Sigmoid colon (tissue), 6 donors: ENCODE measurements at regions not wholly inside any gene's neighbourhood (a gene's known extent, or its start where the extent isn't known, plus 50 kb on each side); places are given as distances from the start of the nearest gene placed in this dataset.
"Not testable (repeated sequence)": the region's sequence is repeated elsewhere in the genome, so short reads cannot be mapped to it uniquely, and the experiment has no call there.

ENCODE experiments used
- DNase-seq: peaks from one replicate; pipeline ENCODE4 v3.0.0-alpha.2; 2019
- H3K27ac ChIP-seq, 4 donors: fragments of 200-600 bp; sonication (generic); one replicate each; pipeline ENCODE4 v1.5.1; 2016 to 2019; ENCODE audit warnings: mild to moderate bottlenecking in 1 of 4
- H3K27me3 ChIP-seq, 3 donors: fragments of 200-600 bp; sonication (generic); one replicate each; pipeline ENCODE4 v1.5.1; 2019; ENCODE audit warnings: mild to moderate bottlenecking in 1 of 3
- H3K36me3 ChIP-seq, 4 donors: fragments of 200-600 bp; sonication (generic); one replicate each; pipeline ENCODE4 v1.5.1; 2016 to 2019
- H3K4me1 ChIP-seq, 4 donors: fragments of 200-600 bp; sonication (generic); one replicate each; pipeline ENCODE4 v1.5.1; 2017 to 2019
- H3K4me3 ChIP-seq, 4 donors: fragments of 200-600 bp; sonication (generic); one replicate each; pipeline ENCODE4 v1.5.1; 2017 to 2019; ENCODE audit warnings: mild to moderate bottlenecking in 2 of 4, moderate library complexity in 1 of 4
- H3K9me3 ChIP-seq, 4 donors: fragments of 200-600 bp in 3 of 4; sonication (generic) in 3 of 4; one replicate each; pipeline versions ENCODE4 v1.5.1 to v1.6.1; 2013 to 2019
- EP300 ChIP-seq, 4 donors: sonication (generic); formaldehyde crosslinking; IDR thresholded peaks; one replicate each; pipeline ENCODE4 v1.6.1; 2017; ENCODE audit warnings: antibody characterized with exemption in 4 of 4
- POLR2A ChIP-seq, 2 donors: fragments of 450-650 bp; IDR thresholded peaks; one replicate each; pipeline ENCODE4 v1.6.1; 2016; ENCODE audit warnings: antibody characterized with exemption in 2 of 2, mild to moderate bottlenecking in 2 of 2, moderate library complexity in 2 of 2
- POLR2AphosphoS5 ChIP-seq, 4 donors: sonication (generic); formaldehyde crosslinking; IDR thresholded peaks; one replicate each; pipeline ENCODE4 v1.6.1; 2017; ENCODE audit warnings: antibody characterized with exemption in 4 of 4
- WGBS, 2 donors: extraction: QIAGEN DNeasy Blood & Tissue Kit; methylation state at CpG; one replicate each; pipeline ENCODE4 v1.1.7; 2013; 5-methylcytosine and 5-hydroxymethylcytosine counted together
- intact Hi-C: fragments of 100-400 bp; cut with DNase I; formaldehyde crosslinking; loops from one replicate; pipeline ENCODE4 v1.15.1; 2023
- TF ChIP-seq, protein P1 (sequence below), 4 experiments: fragments of 450-650 bp in 3 of 4; fragments of 200-600 bp in 1 of 4; IDR thresholded peaks; one replicate each; pipeline ENCODE4 v1.5.1; 2016 to 2019; ENCODE audit warnings: antibody characterized with exemption in 4 of 4, mild to moderate bottlenecking in 3 of 4, moderate library complexity in 2 of 4
- donor health status: healthy with polysubstance abuse.
- donor health status: healthy.

DNA sequence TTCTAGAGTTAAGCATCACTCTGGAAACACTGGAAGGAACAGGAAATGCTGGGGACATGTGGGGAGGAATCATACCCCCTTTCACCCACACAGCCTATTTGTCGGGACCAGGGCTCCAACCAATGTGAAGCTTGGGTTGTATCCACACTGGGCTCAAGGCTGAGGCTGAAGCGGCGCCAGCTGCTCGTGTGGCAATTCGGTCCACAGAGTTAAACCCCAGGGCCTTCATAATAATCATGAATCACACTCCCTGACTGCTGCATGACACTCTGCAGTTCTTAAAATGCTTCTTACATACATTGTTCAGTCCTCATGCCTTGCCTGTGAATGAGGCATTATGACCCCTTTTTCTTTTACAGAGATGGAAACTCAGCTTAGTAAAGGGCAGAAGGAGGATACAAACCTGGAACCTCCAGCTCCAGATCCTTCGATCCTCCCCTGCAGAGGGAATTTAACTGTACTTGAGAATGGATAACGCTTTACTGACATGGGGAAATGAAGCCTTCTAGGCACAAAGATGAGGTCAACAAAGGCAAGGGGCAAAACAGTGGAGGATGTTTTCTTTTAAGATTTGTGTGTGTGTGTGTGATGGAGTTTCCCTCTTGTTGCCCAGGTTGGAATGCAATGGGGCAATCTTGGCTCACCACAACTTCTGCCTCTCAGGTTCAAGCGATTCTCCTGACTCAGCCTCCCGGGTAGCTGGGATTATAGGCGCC, 72.7 kb downstream of the SOX9 start:
- no peaks in the 10 kb centered on the region for H3K27me3 ChIP-seq
- 88 to 91% methylated on average over 10 of the region's 10 CpGs for WGBS, 2 donors
- no peaks in the 10 kb centered on the region for H3K4me1 ChIP-seq
- TF ChIP-seq POLR2A (IDR thresholded peaks at IDR 0.05) (no peak), EP300 (IDR thresholded peaks at IDR 0.05) (no peak)
- H3K4me3 ChIP-seq, result no peak overlapping the region
- intact Hi-C loops, result loop anchor here (10.0 kb wide), 1 partner anchor 179 kb away; no protein-coding TSS in a partner anchor
- no peaks in the 10 kb centered on the region for H3K36me3 ChIP-seq
- H3K27ac ChIP-seq, result no peak overlapping the region
- H3K9me3 ChIP-seq, result no peaks in the 10 kb centered on the region
- no peak for DNase-seq

DNA sequence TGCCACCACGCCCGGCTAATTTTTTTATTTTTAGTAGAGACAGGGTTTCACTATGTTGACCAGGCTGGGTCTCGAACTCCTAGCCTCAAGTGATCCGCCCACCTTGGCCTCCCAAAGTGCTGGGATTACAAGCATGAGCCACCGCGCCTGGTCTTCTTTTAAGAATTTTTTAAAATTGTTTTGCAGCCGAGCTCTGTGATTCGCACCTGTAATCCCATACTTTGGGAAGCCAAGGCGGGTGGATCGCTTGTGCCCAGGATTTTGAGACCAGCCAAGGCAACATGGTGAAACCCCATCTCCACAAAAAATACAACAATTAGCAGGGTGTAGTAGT, 73.3 kb downstream of the SOX9 start:
- WGBS, 2 donors, result 95% methylated on average over 10 of the region's 10 CpGs
- intact Hi-C loops, result loop anchor here (10.0 kb wide), 1 partner anchor 179 kb away; no protein-coding TSS in a partner anchor
- not testable (repeated sequence) for H3K4me1 ChIP-seq, H3K27ac ChIP-seq, DNase-seq, H3K27me3 ChIP-seq, H3K36me3 ChIP-seq, H3K4me3 ChIP-seq, H3K9me3 ChIP-seq

DNA sequence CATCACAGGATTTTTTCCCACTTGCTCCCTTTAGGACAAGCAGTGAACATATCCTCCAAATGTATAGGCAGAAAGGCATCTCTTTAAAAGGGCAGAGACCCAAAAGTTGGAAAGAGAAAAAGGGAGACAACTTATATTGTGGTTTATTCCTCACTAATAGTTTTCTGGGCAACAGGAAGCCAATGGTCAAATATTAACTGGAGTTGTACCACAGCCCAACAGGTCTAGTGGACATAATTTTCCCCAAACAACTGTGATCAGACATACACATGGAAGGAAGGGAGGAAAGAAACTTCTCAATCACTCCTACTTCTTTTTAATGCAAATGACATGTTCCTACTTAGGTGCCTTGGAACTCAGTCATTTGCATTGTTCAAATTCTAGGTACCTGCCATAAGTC, 78.4 kb downstream of the SOX9 start:
- DNase-seq, result no peak
- peaks cover 0 to 10% (median 0%) of the 10 kb centered on the region in 3 donors for H3K27me3 ChIP-seq
- TF ChIP-seq POLR2AphosphoS5 (IDR thresholded peaks at IDR 0.05), result no peak
- TF ChIP-seq EP300 (IDR thresholded peaks at IDR 0.05), result no peak
- no peak for TF ChIP-seq POLR2A (IDR thresholded peaks at IDR 0.05)
- TF ChIP-seq, protein P1, sequence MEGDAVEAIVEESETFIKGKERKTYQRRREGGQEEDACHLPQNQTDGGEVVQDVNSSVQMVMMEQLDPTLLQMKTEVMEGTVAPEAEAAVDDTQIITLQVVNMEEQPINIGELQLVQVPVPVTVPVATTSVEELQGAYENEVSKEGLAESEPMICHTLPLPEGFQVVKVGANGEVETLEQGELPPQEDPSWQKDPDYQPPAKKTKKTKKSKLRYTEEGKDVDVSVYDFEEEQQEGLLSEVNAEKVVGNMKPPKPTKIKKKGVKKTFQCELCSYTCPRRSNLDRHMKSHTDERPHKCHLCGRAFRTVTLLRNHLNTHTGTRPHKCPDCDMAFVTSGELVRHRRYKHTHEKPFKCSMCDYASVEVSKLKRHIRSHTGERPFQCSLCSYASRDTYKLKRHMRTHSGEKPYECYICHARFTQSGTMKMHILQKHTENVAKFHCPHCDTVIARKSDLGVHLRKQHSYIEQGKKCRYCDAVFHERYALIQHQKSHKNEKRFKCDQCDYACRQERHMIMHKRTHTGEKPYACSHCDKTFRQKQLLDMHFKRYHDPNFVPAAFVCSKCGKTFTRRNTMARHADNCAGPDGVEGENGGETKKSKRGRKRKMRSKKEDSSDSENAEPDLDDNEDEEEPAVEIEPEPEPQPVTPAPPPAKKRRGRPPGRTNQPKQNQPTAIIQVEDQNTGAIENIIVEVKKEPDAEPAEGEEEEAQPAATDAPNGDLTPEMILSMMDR (IDR thresholded peaks at IDR 0.05), result no peak
- no peaks in the 10 kb centered on the region for H3K36me3 ChIP-seq
- no peaks in the 10 kb centered on the region for H3K9me3 ChIP-seq
- H3K4me3 ChIP-seq, result no peak overlapping the region
- no peaks in the 10 kb centered on the region for H3K4me1 ChIP-seq
- H3K27ac ChIP-seq, result no peak overlapping the region
- intact Hi-C loops, result loop anchor here (10.0 kb wide), 1 partner anchor 184 kb away; no protein-coding TSS in a partner anchor

DNA sequence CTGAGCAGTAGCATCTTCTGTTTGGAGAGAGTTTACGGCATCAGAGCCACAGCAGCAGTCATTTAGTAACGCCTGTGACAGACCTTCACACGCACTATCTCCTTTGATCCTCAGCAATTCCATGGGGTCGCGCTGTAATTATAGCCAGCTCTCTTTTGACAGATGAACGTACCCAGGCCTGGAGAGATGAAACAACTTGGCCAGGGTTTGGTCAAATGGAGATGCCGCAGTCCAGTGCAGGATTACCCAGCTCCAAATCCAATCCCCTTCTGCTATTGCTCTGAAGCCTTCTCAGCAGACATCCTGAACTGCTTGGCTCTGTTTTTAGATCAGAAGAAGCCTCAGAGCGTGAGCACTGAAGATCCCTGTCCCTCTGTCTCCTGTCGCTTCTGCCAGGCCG, 83.9 kb downstream of the SOX9 start:
- peaks cover 0 to 18% (median 0%) of the 10 kb centered on the region in 3 donors for H3K27me3 ChIP-seq
- WGBS, 2 donors, result 53 to 79% methylated on average over 10 of the region's 10 CpGs
- no peak for DNase-seq
- intact Hi-C loops, result loop anchor here (10.0 kb wide), 1 partner anchor 60 kb away; no protein-coding TSS in a partner anchor
- no peaks in the 10 kb centered on the region for H3K36me3 ChIP-seq
- no peaks in the 10 kb centered on the region for H3K4me1 ChIP-seq
- H3K4me3 ChIP-seq, result no peak overlapping the region
- H3K27ac ChIP-seq, result no peak overlapping the region
- no peak for TF ChIP-seq POLR2AphosphoS5 (IDR thresholded peaks at IDR 0.05)
- TF ChIP-seq, protein P1 (IDR thresholded peaks at IDR 0.05), result no peak
- no peak for TF ChIP-seq EP300 (IDR thresholded peaks at IDR 0.05)
- no peak for TF ChIP-seq POLR2A (IDR thresholded peaks at IDR 0.05)
- H3K9me3 ChIP-seq, result no peaks in the 10 kb centered on the region

DNA sequence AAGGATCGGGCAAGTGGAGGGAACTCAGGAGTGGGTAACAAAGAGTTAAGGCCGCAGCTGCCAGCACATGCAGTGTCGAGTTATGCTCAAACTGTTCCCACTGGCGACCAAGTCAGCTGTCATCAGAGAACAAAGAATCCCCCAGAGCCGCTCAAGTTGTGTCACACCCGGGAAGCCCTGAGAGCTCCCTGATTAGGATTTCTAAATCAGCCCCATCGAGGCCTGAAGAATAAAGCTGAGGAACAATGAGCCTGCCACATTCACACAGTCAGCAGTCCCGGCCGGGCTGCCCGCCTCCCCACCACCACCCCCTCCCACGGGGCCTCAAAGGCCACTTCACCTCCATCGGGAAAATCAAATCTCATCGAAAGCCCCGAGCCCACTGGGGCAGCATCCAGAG, 84.5 kb downstream of the SOX9 start:
- H3K27me3 ChIP-seq, result peaks cover 0 to 18% (median 0%) of the 10 kb centered on the region in 3 donors
- H3K4me3 ChIP-seq, result no peak overlapping the region
- 36 to 69% methylated on average over 14 of the region's 14 CpGs for WGBS, 2 donors
- no peaks in the 10 kb centered on the region for H3K36me3 ChIP-seq
- no peak overlapping the region for H3K27ac ChIP-seq
- no peaks in the 10 kb centered on the region for H3K9me3 ChIP-seq
- H3K4me1 ChIP-seq, result no peaks in the 10 kb centered on the region
- intact Hi-C loops, result loop anchor here (10.0 kb wide), 1 partner anchor 61 kb away; no protein-coding TSS in a partner anchor
- TF ChIP-seq, protein P1 (IDR thresholded peaks at IDR 0.05), result no peak
- TF ChIP-seq EP300 (IDR thresholded peaks at IDR 0.05) (no peak), POLR2A (IDR thresholded peaks at IDR 0.05) (no peak), POLR2AphosphoS5 (IDR thresholded peaks at IDR 0.05) (no peak)
- DNase-seq, result no peak

DNA sequence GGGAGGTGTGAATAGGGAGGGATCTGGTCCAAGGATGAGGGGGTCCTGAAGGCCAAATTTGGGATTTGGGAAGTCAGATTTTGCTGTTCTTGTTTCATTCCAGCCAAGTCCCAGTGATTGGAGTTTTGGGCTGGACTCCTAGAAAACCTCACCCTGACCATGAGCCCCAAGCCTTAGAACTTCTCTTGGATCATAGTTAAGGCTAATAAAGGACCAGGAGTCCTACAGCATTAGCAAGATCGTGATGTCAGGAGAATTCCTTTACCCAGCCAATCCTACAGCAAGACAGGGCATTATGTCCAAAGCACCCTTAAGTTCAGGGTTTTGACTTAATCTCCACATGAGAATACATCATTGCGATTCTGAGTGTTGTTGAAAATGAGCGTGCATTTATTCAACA, 85.0 kb downstream of the SOX9 start:
- TF ChIP-seq POLR2A (IDR thresholded peaks at IDR 0.05), result no peak
- no peak for TF ChIP-seq EP300 (IDR thresholded peaks at IDR 0.05)
- TF ChIP-seq, protein P1 (IDR thresholded peaks at IDR 0.05), result no peak
- TF ChIP-seq POLR2AphosphoS5 (IDR thresholded peaks at IDR 0.05), result no peak
- no peaks in the 10 kb centered on the region for H3K4me1 ChIP-seq
- DNase-seq, result no peak
- H3K27me3 ChIP-seq, result peaks cover 0 to 18% (median 0%) of the 10 kb centered on the region in 3 donors
- no peak overlapping the region for H3K4me3 ChIP-seq
- no peaks in the 10 kb centered on the region for H3K9me3 ChIP-seq
- intact Hi-C loops, result loop anchor here (10.0 kb wide), 1 partner anchor 61 kb away; no protein-coding TSS in a partner anchor
- WGBS, 2 donors, result 80 to 89% methylated on average over 3 of the region's 3 CpGs
- no peak overlapping the region for H3K27ac ChIP-seq
- H3K36me3 ChIP-seq, result no peaks in the 10 kb centered on the region
